ENCODE measurements at regions not wholly inside any gene's neighbourhood (a gene's known extent, or its start where the extent isn't known, plus 50 kb on each side); places are given as distances from the start of the nearest gene placed in this dataset.

- no peak for DNase-seq
Measured at GRCh38 chr2:221283896-221284545, 288.1 kb downstream of the EPHA4 start.

GRCh38 chr2:221285148-221285547 is 287.0 kb downstream of the EPHA4 start:
- DNase-seq: no peak

- no peak for DNase-seq
Measured at GRCh38 chr2:221286406-221286805, 285.7 kb downstream of the EPHA4 start.

GRCh38 chr2:221289389-221289788 is 282.7 kb downstream of the EPHA4 start:
- DNase-seq: no peak

- DNase-seq: no peak
Measured at GRCh38 chr2:221289846-221290245, 282.3 kb downstream of the EPHA4 start.

GRCh38 chr2:221293949-221294742 is 278.0 kb downstream of the EPHA4 start:
- DNase-seq: no peak

- DNase-seq: no peak
Measured at GRCh38 chr2:221304916-221305315, 267.2 kb downstream of the EPHA4 start.

GRCh38 chr2:221308507-221309066 is 263.5 kb downstream of the EPHA4 start:
- no peak for DNase-seq

GRCh38 chr2:221309892-221310583 is 262.1 kb downstream of the EPHA4 start:
- DNase-seq: no peak

GRCh38 chr2:221310730-221311129 is 261.4 kb downstream of the EPHA4 start:
- DNase-seq: no peak

GRCh38 chr2:221312634-221313033 is 259.5 kb downstream of the EPHA4 start:
- DNase-seq: no peak

GRCh38 chr2:221314786-221315185 is 257.3 kb downstream of the EPHA4 start:
- DNase-seq: no peak

- no peak for DNase-seq
Measured at GRCh38 chr2:221318376-221319130, 253.6 kb downstream of the EPHA4 start.

GRCh38 chr2:221322741-221323140 is 249.4 kb downstream of the EPHA4 start:
- DNase-seq: no peak

- no peak for DNase-seq
Measured at GRCh38 chr2:221323513-221323912, 248.6 kb downstream of the EPHA4 start.

GRCh38 chr2:221330436-221330835 is 241.7 kb downstream of the EPHA4 start:
- DNase-seq: no peak

GRCh38 chr2:221334481-221335218 is 237.5 kb downstream of the EPHA4 start:
- DNase-seq: no peak

GRCh38 chr2:221335219-221335752 is 236.8 kb downstream of the EPHA4 start:
- no peak for DNase-seq

GRCh38 chr2:221336967-221337366 is 235.1 kb downstream of the EPHA4 start:
- no peak for DNase-seq

- DNase-seq: no peak
Measured at GRCh38 chr2:221337957-221338685, 234.0 kb downstream of the EPHA4 start.

- DNase-seq: no peak
Measured at GRCh38 chr2:221342388-221342787, 229.7 kb downstream of the EPHA4 start.

All from activated CD4-positive, alpha-beta T cell treated with anti-CD3 and anti-CD28 coated beads for 1 hour (primary cell).